HG02623 (cell line): ENCODE measurements at regions not wholly inside any gene's neighbourhood (a gene's known extent, or its start where the extent isn't known, plus 50 kb on each side); places are given as distances from the start of the nearest gene placed in this dataset.

Source experiments
- ATAC-seq: cut with Tn5 transposase; IDR thresholded peaks from one replicate; pipeline ENCODE4 v1.9.1; 2021; ENCODE audit warnings: moderate library complexity; ENCODE audit not compliant: unreplicated experiment

- ATAC-seq = no peak
Observed at GRCh38 chr20:41811456-41811855, 193.3 kb upstream of the CHD6 start.

GRCh38 chr20:41800040-41800439 lies 181.9 kb upstream of the CHD6 start:
- no peak for ATAC-seq

GRCh38 chr20:41798930-41799502 lies 180.8 kb upstream of the CHD6 start:
- no peak for ATAC-seq

- ATAC-seq = no peak
Observed at GRCh38 chr20:41786158-41786557, 168.0 kb upstream of the CHD6 start.

GRCh38 chr20:41784209-41784958 lies 166.2 kb upstream of the CHD6 start:
- no peak for ATAC-seq

- ATAC-seq = no peak
Observed at GRCh38 chr20:41783423-41784208, 165.4 kb upstream of the CHD6 start.

- no peak for ATAC-seq
Observed at GRCh38 chr20:41782730-41783406, 164.7 kb upstream of the CHD6 start.

- ATAC-seq = no peak
Observed at GRCh38 chr20:41782255-41782654, 164.1 kb upstream of the CHD6 start.

GRCh38 chr20:41776421-41776820 lies 158.2 kb upstream of the CHD6 start:
- no peak for ATAC-seq

GRCh38 chr20:41774291-41774690 lies 156.1 kb upstream of the CHD6 start:
- no peak for ATAC-seq

GRCh38 chr20:41770965-41771364 lies 152.8 kb upstream of the CHD6 start:
- ATAC-seq = no peak

GRCh38 chr20:41770427-41770826 lies 152.2 kb upstream of the CHD6 start:
- ATAC-seq = no peak

- ATAC-seq = no peak
Observed at GRCh38 chr20:41769592-41770018, 151.4 kb upstream of the CHD6 start.

- no peak for ATAC-seq
Observed at GRCh38 chr20:41750137-41750536, 132.0 kb upstream of the CHD6 start.

GRCh38 chr20:41748756-41749582 lies 130.8 kb upstream of the CHD6 start:
- ATAC-seq = no peak

GRCh38 chr20:41748051-41748450 lies 129.9 kb upstream of the CHD6 start:
- ATAC-seq = no peak

GRCh38 chr20:41747226-41747625 lies 129.0 kb upstream of the CHD6 start:
- ATAC-seq = no peak

- no peak for ATAC-seq
Observed at GRCh38 chr20:41746635-41747034, 128.5 kb upstream of the CHD6 start.

GRCh38 chr20:41738604-41739206 lies 120.5 kb upstream of the CHD6 start:
- no peak for ATAC-seq

GRCh38 chr20:41735949-41736348 lies 117.8 kb upstream of the CHD6 start:
- no peak for ATAC-seq
